ENCODE measurements at regions not wholly inside any gene's neighbourhood (a gene's known extent, or its start where the extent isn't known, plus 50 kb on each side); places are given as distances from the start of the nearest gene placed in this dataset.

DNA sequence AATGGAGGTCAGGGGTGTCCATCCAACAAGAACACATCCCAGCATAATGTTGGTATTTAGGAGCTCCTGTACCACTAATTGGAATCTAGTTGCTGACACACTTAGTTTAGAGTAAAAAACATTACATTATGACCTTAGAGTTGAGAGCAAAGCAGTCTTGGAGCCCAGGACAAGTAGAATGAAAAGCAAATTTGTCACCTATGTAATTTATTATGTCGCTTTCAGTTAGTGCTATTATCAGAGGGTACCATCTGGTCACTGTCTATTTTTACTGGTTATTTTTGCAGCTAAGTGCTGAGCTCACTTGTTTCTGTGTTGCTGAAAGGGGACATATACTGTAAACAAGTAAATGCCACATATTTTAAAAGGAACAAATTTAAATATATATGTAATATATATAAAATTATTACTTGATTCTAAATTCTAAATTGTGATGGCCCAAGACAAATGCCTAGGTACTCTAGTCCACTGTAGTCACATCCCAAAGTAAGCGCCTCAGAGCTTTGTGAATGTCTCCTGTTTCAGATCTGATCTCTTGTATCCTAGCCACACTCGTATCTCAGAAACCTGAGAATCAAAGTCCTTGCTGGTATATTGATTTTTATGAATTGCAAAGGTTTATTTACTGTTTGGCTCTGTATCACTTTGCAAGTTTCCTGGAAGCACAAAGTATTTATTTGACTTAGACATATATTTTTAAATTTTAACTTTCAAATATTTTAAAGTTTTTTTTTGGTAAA is 148.6 kb upstream of the MAN1A1 start (continued):
- TF ChIP-seq RFX1 (IDR thresholded peaks at IDR 0.05), result 0 out of 2 replicates have a peak, but pooled peaks have one; percentile 11
- no peak for TF ChIP-seq CREM (IDR thresholded peaks at IDR 0.05; ENCODE audit: low read depth)
- TF ChIP-seq, protein P1, sequence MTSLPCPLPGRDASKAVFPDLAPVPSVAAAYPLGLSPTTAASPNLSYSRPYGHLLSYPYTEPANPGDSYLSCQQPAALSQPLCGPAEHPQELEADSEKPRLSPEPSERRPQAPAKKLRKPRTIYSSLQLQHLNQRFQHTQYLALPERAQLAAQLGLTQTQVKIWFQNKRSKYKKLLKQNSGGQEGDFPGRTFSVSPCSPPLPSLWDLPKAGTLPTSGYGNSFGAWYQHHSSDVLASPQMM (CRISPR knock-in tag; IDR thresholded peaks at IDR 0.05), result no peak
- no peak for TF ChIP-seq ZNF696 (CRISPR knock-in tag; conservative IDR thresholded peaks at IDR 0.05)
- TF ChIP-seq, protein P2, sequence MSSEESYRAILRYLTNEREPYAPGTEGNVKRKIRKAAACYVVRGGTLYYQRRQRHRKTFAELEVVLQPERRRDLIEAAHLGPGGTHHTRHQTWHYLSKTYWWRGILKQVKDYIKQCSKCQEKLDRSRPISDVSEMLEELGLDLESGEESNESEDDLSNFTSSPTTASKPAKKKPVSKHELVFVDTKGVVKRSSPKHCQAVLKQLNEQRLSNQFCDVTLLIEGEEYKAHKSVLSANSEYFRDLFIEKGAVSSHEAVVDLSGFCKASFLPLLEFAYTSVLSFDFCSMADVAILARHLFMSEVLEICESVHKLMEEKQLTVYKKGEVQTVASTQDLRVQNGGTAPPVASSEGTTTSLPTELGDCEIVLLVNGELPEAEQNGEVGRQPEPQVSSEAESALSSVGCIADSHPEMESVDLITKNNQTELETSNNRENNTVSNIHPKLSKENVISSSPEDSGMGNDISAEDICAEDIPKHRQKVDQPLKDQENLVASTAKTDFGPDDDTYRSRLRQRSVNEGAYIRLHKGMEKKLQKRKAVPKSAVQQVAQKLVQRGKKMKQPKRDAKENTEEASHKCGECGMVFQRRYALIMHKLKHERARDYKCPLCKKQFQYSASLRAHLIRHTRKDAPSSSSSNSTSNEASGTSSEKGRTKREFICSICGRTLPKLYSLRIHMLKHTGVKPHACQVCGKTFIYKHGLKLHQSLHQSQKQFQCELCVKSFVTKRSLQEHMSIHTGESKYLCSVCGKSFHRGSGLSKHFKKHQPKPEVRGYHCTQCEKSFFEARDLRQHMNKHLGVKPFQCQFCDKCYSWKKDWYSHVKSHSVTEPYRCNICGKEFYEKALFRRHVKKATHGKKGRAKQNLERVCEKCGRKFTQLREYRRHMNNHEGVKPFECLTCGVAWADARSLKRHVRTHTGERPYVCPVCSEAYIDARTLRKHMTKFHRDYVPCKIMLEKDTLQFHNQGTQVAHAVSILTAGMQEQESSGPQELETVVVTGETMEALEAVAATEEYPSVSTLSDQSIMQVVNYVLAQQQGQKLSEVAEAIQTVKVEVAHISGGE (CRISPR knock-in tag; IDR thresholded peaks at IDR 0.05), result no peak
- TF ChIP-seq SRSF7 (optimal IDR thresholded peaks at IDR 0.05; ENCODE audit: low read depth, low read length), result no peak
- no peak for TF ChIP-seq NR2F6 (CRISPR knock-in tag; IDR thresholded peaks at IDR 0.05)
- TF ChIP-seq POU5F1 (IDR thresholded peaks at IDR 0.05; ENCODE audit: borderline replicate concordance, low read depth, low read length, partially characterized antibody), result no peak
- TF ChIP-seq, protein P3, sequence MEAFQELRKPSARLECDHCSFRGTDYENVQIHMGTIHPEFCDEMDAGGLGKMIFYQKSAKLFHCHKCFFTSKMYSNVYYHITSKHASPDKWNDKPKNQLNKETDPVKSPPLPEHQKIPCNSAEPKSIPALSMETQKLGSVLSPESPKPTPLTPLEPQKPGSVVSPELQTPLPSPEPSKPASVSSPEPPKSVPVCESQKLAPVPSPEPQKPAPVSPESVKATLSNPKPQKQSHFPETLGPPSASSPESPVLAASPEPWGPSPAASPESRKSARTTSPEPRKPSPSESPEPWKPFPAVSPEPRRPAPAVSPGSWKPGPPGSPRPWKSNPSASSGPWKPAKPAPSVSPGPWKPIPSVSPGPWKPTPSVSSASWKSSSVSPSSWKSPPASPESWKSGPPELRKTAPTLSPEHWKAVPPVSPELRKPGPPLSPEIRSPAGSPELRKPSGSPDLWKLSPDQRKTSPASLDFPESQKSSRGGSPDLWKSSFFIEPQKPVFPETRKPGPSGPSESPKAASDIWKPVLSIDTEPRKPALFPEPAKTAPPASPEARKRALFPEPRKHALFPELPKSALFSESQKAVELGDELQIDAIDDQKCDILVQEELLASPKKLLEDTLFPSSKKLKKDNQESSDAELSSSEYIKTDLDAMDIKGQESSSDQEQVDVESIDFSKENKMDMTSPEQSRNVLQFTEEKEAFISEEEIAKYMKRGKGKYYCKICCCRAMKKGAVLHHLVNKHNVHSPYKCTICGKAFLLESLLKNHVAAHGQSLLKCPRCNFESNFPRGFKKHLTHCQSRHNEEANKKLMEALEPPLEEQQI (IDR thresholded peaks at IDR 0.05), result no peak
- TF ChIP-seq EGR1 (conservative IDR thresholded peaks at IDR 0.05), result no peak
- no peak for TF ChIP-seq POLR2H (tag; IDR thresholded peaks at IDR 0.05; ENCODE audit: low read depth)
- TF ChIP-seq, protein P4, sequence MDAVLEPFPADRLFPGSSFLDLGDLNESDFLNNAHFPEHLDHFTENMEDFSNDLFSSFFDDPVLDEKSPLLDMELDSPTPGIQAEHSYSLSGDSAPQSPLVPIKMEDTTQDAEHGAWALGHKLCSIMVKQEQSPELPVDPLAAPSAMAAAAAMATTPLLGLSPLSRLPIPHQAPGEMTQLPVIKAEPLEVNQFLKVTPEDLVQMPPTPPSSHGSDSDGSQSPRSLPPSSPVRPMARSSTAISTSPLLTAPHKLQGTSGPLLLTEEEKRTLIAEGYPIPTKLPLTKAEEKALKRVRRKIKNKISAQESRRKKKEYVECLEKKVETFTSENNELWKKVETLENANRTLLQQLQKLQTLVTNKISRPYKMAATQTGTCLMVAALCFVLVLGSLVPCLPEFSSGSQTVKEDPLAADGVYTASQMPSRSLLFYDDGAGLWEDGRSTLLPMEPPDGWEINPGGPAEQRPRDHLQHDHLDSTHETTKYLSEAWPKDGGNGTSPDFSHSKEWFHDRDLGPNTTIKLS (IDR thresholded peaks at IDR 0.05; ENCODE audit: borderline replicate concordance, low read depth), result no peak
- TF ChIP-seq RNF2 (IDR thresholded peaks at IDR 0.05), result no peak
- TF ChIP-seq ZNF699 (CRISPR knock-in tag; IDR thresholded peaks at IDR 0.05; ENCODE audit: insufficient replicate concordance), result no peak
